CD14-positive monocyte (primary cell): ENCODE measurements at regions not wholly inside any gene's neighbourhood (a gene's known extent, or its start where the extent isn't known, plus 50 kb on each side); places are given as distances from the start of the nearest gene placed in this dataset.

Experiments
- DNase-seq, 3 donors: peaks; one replicate each; pipeline ENCODE4 v3.0.0-alpha.2; 2011 to 2022
- H2AFZ ChIP-seq: 2 replicates; pipeline ENCODE4 v1.6.0; 2012; ENCODE audit warnings: mild to moderate bottlenecking, low read depth, low read length, inconsistent platforms; ENCODE audit not compliant: insufficient read depth, poor library complexity, severe bottlenecking
- H3K27ac ChIP-seq, 2 donors: 1 replicate in 1 of 2; 2 replicates in 1 of 2; pipeline ENCODE4 v1.5.1; 2012 to 2013; ENCODE audit warnings: low read length in 2 of 2, control low read depth in 1 of 2, inconsistent platforms in 1 of 2, low read depth in 1 of 2, mild to moderate bottlenecking in 1 of 2
- H3K27me3 ChIP-seq, 2 donors: one replicate each; pipeline versions ENCODE4 v1.6.0 to v1.6.1; 2011 to 2013; ENCODE audit warnings: low read length in 2 of 2; ENCODE audit not compliant: control insufficient read depth in 2 of 2, insufficient read depth in 2 of 2
- H3K36me3 ChIP-seq, 2 donors: replicated peaks in 1 of 2; 1 replicate in 1 of 2; 2 replicates in 1 of 2; pipeline versions ENCODE4 v1.5.1 to v1.6.1; 2012 to 2013; ENCODE audit warnings: low read length in 2 of 2, control low read depth in 1 of 2, inconsistent platforms in 1 of 2, mild to moderate bottlenecking in 1 of 2; ENCODE audit not compliant: insufficient read depth in 2 of 2, control insufficient read depth in 1 of 2
- H3K4me1 ChIP-seq, 2 donors: 1 replicate in 1 of 2; 2 replicates in 1 of 2; pipeline versions ENCODE4 v1.5.1 to v1.6.1; 2012 to 2013; ENCODE audit warnings: low read length in 2 of 2, control low read depth in 1 of 2, inconsistent platforms in 1 of 2, mild to moderate bottlenecking in 1 of 2, moderate library complexity in 1 of 2; ENCODE audit not compliant: insufficient read depth in 2 of 2, control insufficient read depth in 1 of 2
- H3K4me2 ChIP-seq: replicated peaks from 2 replicates; pipeline ENCODE3; 2012; ENCODE audit warnings: low read length, moderate library complexity, mild to moderate bottlenecking; ENCODE audit not compliant: poor library complexity, severe bottlenecking; ENCODE audit errors: extremely low read depth
- H3K4me3 ChIP-seq, 3 experiments: fragments of 200-600 bp in 1 of 3; sonication (generic) in 1 of 3; replicated peaks in 1 of 3; 1 replicate in 2 of 3; 2 replicates in 1 of 3; pipeline ENCODE4 v1.5.1; 2011 to 2013; ENCODE audit warnings: low read length in 3 of 3, mild to moderate bottlenecking in 3 of 3, control low read depth in 2 of 3, low read depth in 2 of 3, inconsistent platforms in 1 of 3, moderate library complexity in 1 of 3
- H3K79me2 ChIP-seq: 2 replicates; pipeline ENCODE4 v1.6.0; 2012; ENCODE audit warnings: mild to moderate bottlenecking, control low read depth, inconsistent platforms, low read length, moderate library complexity; ENCODE audit not compliant: insufficient read depth
- H3K9ac ChIP-seq: 2 replicates; pipeline ENCODE4 v1.6.0; 2017; ENCODE audit warnings: low read length, mild to moderate bottlenecking; ENCODE audit not compliant: insufficient read depth, poor library complexity, severe bottlenecking
- H3K9me3 ChIP-seq, 2 donors: replicated peaks in 1 of 2; 1 replicate in 1 of 2; 2 replicates in 1 of 2; pipeline versions ENCODE4 v1.5.1 to v1.6.1; 2012 to 2013; ENCODE audit warnings: low read length in 2 of 2, control low read depth in 1 of 2; ENCODE audit not compliant: control insufficient read depth in 1 of 2, insufficient read depth in 1 of 2
- H4K20me1 ChIP-seq: 2 replicates; pipeline ENCODE4 v1.6.0; 2012; ENCODE audit warnings: mild to moderate bottlenecking, low read length, control low read depth, moderate library complexity; ENCODE audit not compliant: insufficient read depth
- H3K27ac Mint-ChIP-seq, 7 donors: one replicate each; pipeline ENCODE4 v1.8.0; 2020; ENCODE audit warnings: mild to moderate bottlenecking in 7 of 7, mixed read lengths in 7 of 7, moderate library complexity in 6 of 7, inconsistent platforms in 2 of 7
- H3K27me3 Mint-ChIP-seq, 3 donors: one replicate each; pipeline ENCODE4 v1.8.0; 2021 to 2022; ENCODE audit warnings: low read depth in 3 of 3, mild to moderate bottlenecking in 3 of 3, mixed read lengths in 3 of 3, moderate library complexity in 3 of 3, inconsistent platforms in 1 of 3
- H3K36me3 Mint-ChIP-seq, 2 donors: one replicate each; pipeline ENCODE4 v1.8.0; 2020; ENCODE audit warnings: mixed read lengths in 2 of 2, inconsistent platforms in 1 of 2, mild to moderate bottlenecking in 1 of 2
- H3K4me1 Mint-ChIP-seq: one replicate; pipeline ENCODE4 v1.8.0; 2020; ENCODE audit warnings: mild to moderate bottlenecking, mixed read lengths
- H3K4me3 Mint-ChIP-seq, 2 donors: one replicate each; pipeline ENCODE4 v1.8.0; 2020; ENCODE audit warnings: mild to moderate bottlenecking in 2 of 2, mixed read lengths in 2 of 2, moderate library complexity in 1 of 2
- H3K9me3 Mint-ChIP-seq, 7 donors: one replicate each; pipeline ENCODE4 v1.8.0; 2020 to 2022; ENCODE audit warnings: mixed read lengths in 7 of 7, mild to moderate bottlenecking in 6 of 7, moderate library complexity in 6 of 7, inconsistent platforms in 2 of 7
- WGBS: methylation state at CpG from one replicate; pipeline ENCODE4 v1.1.5; 2013; ENCODE audit warnings: missing lambda C conversion rate; ENCODE audit not compliant: insufficient coverage; 5-methylcytosine and 5-hydroxymethylcytosine counted together
- intact Hi-C, 2 donors: fragments of 100-400 bp; cut with micrococcal nuclease; formaldehyde crosslinking; loops; one replicate each; pipeline versions ENCODE4 v1.15.0 to v1.15.1; 2023
- TF ChIP-seq, protein P1 (sequence below): fragments of 200-600 bp; IDR thresholded peaks from one replicate; pipeline ENCODE4 v1.8.0; 2022; ENCODE audit warnings: antibody characterized with exemption, mild to moderate bottlenecking

DNA sequence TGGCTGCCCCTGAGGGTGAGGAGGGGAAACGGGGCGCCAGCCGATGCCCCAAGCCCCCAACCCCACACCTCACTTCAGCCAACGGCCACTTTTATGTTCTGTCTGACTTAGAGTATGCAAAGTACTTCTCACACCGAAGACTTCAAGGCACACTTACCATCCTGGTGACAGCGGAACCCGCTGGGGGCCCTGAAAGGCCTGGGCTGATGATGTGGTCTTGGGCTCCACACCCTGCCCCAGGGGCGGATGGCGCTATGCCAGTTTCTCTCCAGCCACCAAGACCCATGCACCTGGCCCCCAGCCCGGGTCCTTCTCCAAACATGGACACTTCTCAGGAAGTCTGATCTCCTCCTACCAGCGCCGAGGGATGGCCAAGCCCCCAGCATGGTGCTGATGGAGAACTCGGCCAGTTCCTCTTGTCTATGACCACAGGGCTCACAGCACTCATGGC is 175.4 kb downstream of the CTTN start:
- no peak for DNase-seq
- H3K9ac ChIP-seq, result no peak overlapping the region
- H3K27me3 ChIP-seq, result no peaks in the 10 kb centered on the region
- peaks cover 0 to 6% (median 0%) of the 10 kb centered on the region in 7 donors for H3K9me3 Mint-ChIP-seq
- H3K9me3 ChIP-seq, result no peaks in the 10 kb centered on the region
- no peak overlapping the region for H3K27ac ChIP-seq
- H3K4me3 ChIP-seq, result no peak overlapping the region
- peaks cover 3 to 15% (median 6%) of the 10 kb centered on the region in 3 donors for H3K27me3 Mint-ChIP-seq
- H3K4me2 ChIP-seq, result no peak overlapping the region
- WGBS, result 95% methylated on average over 6 of the region's 13 CpGs
- H3K27ac Mint-ChIP-seq, result no peak overlapping the region
- H3K36me3 ChIP-seq, result no peaks in the 10 kb centered on the region
- H3K4me3 Mint-ChIP-seq, result no peak overlapping the region
- H3K36me3 Mint-ChIP-seq, result no peaks in the 10 kb centered on the region
- H3K4me1 Mint-ChIP-seq, result peaks cover 5% of the 10 kb centered on the region
- H3K79me2 ChIP-seq, result no peaks in the 10 kb centered on the region
- TF ChIP-seq, protein P1, sequence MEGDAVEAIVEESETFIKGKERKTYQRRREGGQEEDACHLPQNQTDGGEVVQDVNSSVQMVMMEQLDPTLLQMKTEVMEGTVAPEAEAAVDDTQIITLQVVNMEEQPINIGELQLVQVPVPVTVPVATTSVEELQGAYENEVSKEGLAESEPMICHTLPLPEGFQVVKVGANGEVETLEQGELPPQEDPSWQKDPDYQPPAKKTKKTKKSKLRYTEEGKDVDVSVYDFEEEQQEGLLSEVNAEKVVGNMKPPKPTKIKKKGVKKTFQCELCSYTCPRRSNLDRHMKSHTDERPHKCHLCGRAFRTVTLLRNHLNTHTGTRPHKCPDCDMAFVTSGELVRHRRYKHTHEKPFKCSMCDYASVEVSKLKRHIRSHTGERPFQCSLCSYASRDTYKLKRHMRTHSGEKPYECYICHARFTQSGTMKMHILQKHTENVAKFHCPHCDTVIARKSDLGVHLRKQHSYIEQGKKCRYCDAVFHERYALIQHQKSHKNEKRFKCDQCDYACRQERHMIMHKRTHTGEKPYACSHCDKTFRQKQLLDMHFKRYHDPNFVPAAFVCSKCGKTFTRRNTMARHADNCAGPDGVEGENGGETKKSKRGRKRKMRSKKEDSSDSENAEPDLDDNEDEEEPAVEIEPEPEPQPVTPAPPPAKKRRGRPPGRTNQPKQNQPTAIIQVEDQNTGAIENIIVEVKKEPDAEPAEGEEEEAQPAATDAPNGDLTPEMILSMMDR, result no peak
- intact Hi-C loops, result no loop called here
- H2AFZ ChIP-seq, result no peak overlapping the region
- H4K20me1 ChIP-seq, result no peaks in the 10 kb centered on the region
- H3K4me1 ChIP-seq, result peaks cover 0 to 2% of the 10 kb centered on the region in 2 donors

DNA sequence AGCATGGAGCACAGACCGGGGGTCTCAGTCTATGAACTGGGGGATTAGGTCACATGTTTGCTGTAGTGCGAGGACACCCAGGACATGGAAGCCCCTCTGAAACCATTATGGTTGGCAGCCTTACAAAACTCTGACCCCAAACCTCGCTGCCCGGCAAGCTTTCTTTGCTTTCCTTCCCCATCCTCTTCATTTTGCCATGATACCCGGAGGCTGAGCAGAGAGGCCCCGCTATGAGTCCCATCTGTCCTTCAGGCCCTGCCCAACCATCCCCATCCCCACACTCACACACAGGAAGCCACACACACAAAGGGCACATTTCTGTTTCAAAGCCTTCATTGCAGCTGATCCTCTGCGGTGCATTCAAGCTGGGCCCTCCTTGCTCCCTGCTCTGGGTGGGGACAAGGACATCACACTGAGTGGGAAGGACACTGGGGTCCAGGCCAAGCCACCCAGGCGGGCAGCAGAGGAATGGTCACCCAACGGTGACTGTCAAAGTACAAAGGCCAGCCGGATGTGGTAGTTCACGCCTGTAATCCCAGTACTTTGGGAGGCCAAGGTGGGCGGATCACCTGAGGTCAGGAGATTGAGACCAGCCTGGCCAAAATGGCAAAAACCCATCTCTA is 176.5 kb downstream of the CTTN start:
- intact Hi-C loops, result no loop called here
- TF ChIP-seq, protein P1, result no peak
- no peaks in the 10 kb centered on the region for H3K79me2 ChIP-seq
- 97% methylated on average over 8 of the region's 12 CpGs for WGBS
- no peaks in the 10 kb centered on the region for H3K36me3 Mint-ChIP-seq
- H3K27me3 Mint-ChIP-seq, result peaks cover 4 to 14% (median 6%) of the 10 kb centered on the region in 3 donors
- H3K9ac ChIP-seq, result no peak overlapping the region
- no peaks in the 10 kb centered on the region for H3K9me3 ChIP-seq
- no peaks in the 10 kb centered on the region for H3K4me1 ChIP-seq
- no peak for DNase-seq
- no peak overlapping the region for H3K4me3 Mint-ChIP-seq
- no peak overlapping the region for H3K27ac ChIP-seq
- no peaks in the 10 kb centered on the region for H4K20me1 ChIP-seq
- H3K4me3 ChIP-seq, result no peak overlapping the region
- H3K4me2 ChIP-seq, result no peak overlapping the region
- no peak overlapping the region for H3K27ac Mint-ChIP-seq
- H3K4me1 Mint-ChIP-seq, result peaks cover 2% of the 10 kb centered on the region
- no peaks in the 10 kb centered on the region for H3K27me3 ChIP-seq
- no peaks in the 10 kb centered on the region for H3K36me3 ChIP-seq
- H3K9me3 Mint-ChIP-seq, result peaks cover 0 to 2% (median 0%) of the 10 kb centered on the region in 7 donors
- no peak overlapping the region for H2AFZ ChIP-seq
